ENCODE measurements at regions not wholly inside any gene's neighbourhood (a gene's known extent, or its start where the extent isn't known, plus 50 kb on each side); places are given as distances from the start of the nearest gene placed in this dataset.

- CTCF ChIA-PET, result no interaction called here
- no peaks in the 10 kb centered on the region for H3K36me3 ChIP-seq (ENCODE audit: insufficient read depth, low read length, poor library complexity, severe bottlenecking)
Measured at GRCh38 chr2:116586328-116586689, 1228.2 kb upstream of the DDX18 start.

More at GRCh38 chr2:116586328-116586689, 1228.2 kb upstream of the DDX18 start:
- Histone ChIP-seq H3K27me3 (replicated peaks; ENCODE audit: insufficient read depth, low read depth, low read length, poor library complexity) (no peaks in the 10 kb centered on the region), H3K4me3 (ENCODE audit: low read depth, low read length, poor library complexity, severe bottlenecking) (no peak overlapping the region), H3K27ac (ENCODE audit: low read depth, low read length, poor library complexity, severe bottlenecking) (no peak overlapping the region), H3K4me1 (ENCODE audit: insufficient read depth, low read length, poor library complexity, severe bottlenecking) (no peaks in the 10 kb centered on the region), H3K9me3 (ENCODE audit: low read depth, low read length, poor library complexity, severe bottlenecking) (peaks cover 24% of the 10 kb centered on the region)
- no peak for TF ChIP-seq EZH2 (IDR thresholded peaks at IDR 0.05; ENCODE audit: borderline replicate concordance, low read depth, low read length, poor library complexity, severe bottlenecking)
- TF ChIP-seq CTCF (conservative IDR thresholded peaks at IDR 0.05; ENCODE audit: low read depth, low read length), result no peak
- DNase-seq (ENCODE audit: low spot score), result no peak
- no TSS peak for BruUV-seq (replicated peaks)
- POLR2A ChIA-PET (ENCODE audit: low non-redundant PET), result no interaction called here
- intact Hi-C loops (cut with micrococcal nuclease; ENCODE audit: unreplicated experiment), result no loop called here
